ENCODE measurements at regions not wholly inside any gene's neighbourhood (a gene's known extent, or its start where the extent isn't known, plus 50 kb on each side); places are given as distances from the start of the nearest gene placed in this dataset.

GRCh38 chr10:32143302-32143847 is 87.2 kb upstream of the KIF5B start:
- TF ChIP-seq POLR2A (IDR thresholded peaks at IDR 0.05; ENCODE audit: low read length) = no peak
- TF ChIP-seq GATA1 (IDR thresholded peaks at IDR 0.05; ENCODE audit: low read depth, low read length) = no peak
